PC-3 (cell line): ENCODE measurements at regions not wholly inside any gene's neighbourhood (a gene's known extent, or its start where the extent isn't known, plus 50 kb on each side); places are given as distances from the start of the nearest gene placed in this dataset.

Experiments used
- ATAC-seq: fragments of 200-7000 bp; cut with Tn5 transposase; 2 replicates; pipeline ENCODE4 v1.9.1; 2020; ENCODE audit warnings: mild to moderate bottlenecking, moderate library complexity
- BruUV-seq: library from RNA; stranded (reverse); fragments of 400-500 nt; replicated peaks from 2 replicates; lab custom pipeline; 2021; lab: Mats Ljungman, UMichigan
- CTCF ChIA-PET: fragments of 300-600 bp; sonication (Branson Sonifier 250); formaldehyde crosslinking; loops from one replicate; lab custom pipeline; 2022; ENCODE audit warnings: antibody characterized with exemption; lab: Charles Lee
- POLR2A ChIA-PET: fragments of 300-600 bp; sonication (Branson Sonifier 250); formaldehyde crosslinking; loops from one replicate; lab custom pipeline; 2022; ENCODE audit warnings: antibody characterized with exemption; ENCODE audit not compliant: unreplicated experiment; lab: Charles Lee
- DNase-seq: peaks from one replicate; pipeline ENCODE4 v3.0.0-alpha.2; 2015
- H2AFZ ChIP-seq: fragments of 300-600 bp; sonication (generic); 2 replicates; pipeline ENCODE4 v1.6.0; 2016; ENCODE audit warnings: antibody characterized with exemption, low read length
- H3F3A ChIP-seq: fragments of 300-600 bp; sonication (generic); one replicate; pipeline ENCODE4 v1.6.0; 2017; ENCODE audit warnings: antibody characterized with exemption, low read length, control low read depth, mild to moderate bottlenecking; ENCODE audit not compliant: unreplicated experiment
- H3K27ac ChIP-seq: fragments of 300-600 bp; sonication (generic); 2 replicates; pipeline ENCODE4 v1.5.1; 2016; ENCODE audit warnings: mild to moderate bottlenecking, low read length
- H3K27me3 ChIP-seq: fragments of 300-600 bp; sonication (generic); 2 replicates; pipeline ENCODE4 v1.6.1; 2016; ENCODE audit warnings: low read length, mixed read lengths
- H3K36me3 ChIP-seq: fragments of 300-600 bp; sonication (generic); 2 replicates; pipeline ENCODE4 v1.6.1; 2016; ENCODE audit warnings: low read depth, mixed run types, low read length, mixed read lengths
- H3K4me1 ChIP-seq: fragments of 300-600 bp; sonication (generic); 2 replicates; pipeline ENCODE4 v1.5.1; 2016; ENCODE audit warnings: low read length; ENCODE audit not compliant: insufficient read depth
- H3K4me2 ChIP-seq: fragments of 300-600 bp; sonication (generic); 2 replicates; pipeline ENCODE4 v1.6.0; 2016; ENCODE audit warnings: low read length
- H3K4me3 ChIP-seq: fragments of 300-600 bp; sonication (generic); 2 replicates; pipeline ENCODE4 v1.5.1; 2016; ENCODE audit warnings: mild to moderate bottlenecking, low read length, mixed read lengths
- H3K79me2 ChIP-seq: fragments of 300-600 bp; sonication (generic); 2 replicates; pipeline ENCODE4 v1.6.1; 2017; ENCODE audit warnings: low read length, mixed read lengths
- H3K9ac ChIP-seq: fragments of 300-600 bp; sonication (generic); 2 replicates; pipeline ENCODE4 v1.6.0; 2016; ENCODE audit warnings: mild to moderate bottlenecking, low read length
- H3K9me2 ChIP-seq: fragments of 300-600 bp; sonication (generic); replicated peaks from 2 replicates; pipeline ENCODE4 v1.6.1; 2016; ENCODE audit warnings: mixed run types, low read length, mixed read lengths
- H3K9me3 ChIP-seq: fragments of 300-600 bp; sonication (generic); 2 replicates; pipeline ENCODE4 v1.6.1; 2016; ENCODE audit warnings: low read length, mixed read lengths
- H4K20me1 ChIP-seq: fragments of 300-600 bp; sonication (generic); 2 replicates; pipeline ENCODE4 v1.6.1; 2016; ENCODE audit warnings: low read length, mixed read lengths
- EZH2 ChIP-seq: fragments of 300-600 bp; sonication (generic); IDR thresholded peaks from one replicate; pipeline ENCODE4 v1.6.1; 2017; ENCODE audit warnings: antibody characterized with exemption, mild to moderate bottlenecking, low read length; ENCODE audit not compliant: unreplicated experiment
- EZH2phosphoT487 ChIP-seq: fragments of 300-600 bp; sonication (generic); IDR thresholded peaks from 2 replicates; pipeline ENCODE4 v1.6.1; 2018; ENCODE audit warnings: mild to moderate bottlenecking, antibody characterized with exemption, low read length, borderline replicate concordance
- intact Hi-C: fragments of 100-400 bp; cut with micrococcal nuclease; formaldehyde crosslinking; loops from 2 replicates; pipeline ENCODE4 v1.9.0; 2023
- TF ChIP-seq, protein P1 (sequence below): fragments of 300-600 bp; sonication (generic); conservative IDR thresholded peaks from 2 replicates; pipeline ENCODE4 v1.5.1; 2017; ENCODE audit warnings: antibody characterized with exemption, low read depth, mild to moderate bottlenecking, low read length

DNA sequence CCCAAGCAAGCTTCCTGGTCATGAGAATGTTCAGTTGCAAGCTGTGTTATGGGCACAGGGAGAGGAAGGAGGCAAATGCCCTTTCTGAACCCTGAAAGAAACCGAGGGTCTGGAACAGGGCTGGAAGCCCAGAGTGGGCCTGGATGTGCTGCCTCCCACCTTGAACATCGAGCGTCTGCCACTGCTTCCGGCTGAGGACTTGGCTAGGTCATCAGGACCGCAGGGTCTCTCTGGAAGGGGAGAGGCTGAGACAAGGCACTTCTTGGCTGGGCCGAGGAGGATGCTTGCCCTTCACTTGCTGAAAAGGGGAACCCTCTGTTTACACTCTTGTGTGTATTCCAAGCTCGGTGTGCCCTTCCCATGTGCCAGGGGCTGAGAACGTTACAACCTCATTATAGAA lies 168.0 kb upstream of the C1orf174 start:
- Histone ChIP-seq H3K27ac (no peak overlapping the region), H2AFZ (no peak overlapping the region), H3K27me3 (peaks cover 42% of the 10 kb centered on the region), H3K4me3 (no peak overlapping the region), H3K9ac (no peak overlapping the region), H3K4me1 (no peaks in the 10 kb centered on the region), H3K9me3 (peaks cover 16% of the 10 kb centered on the region; the same call in 1 of the 2 replicates), H4K20me1 (no peaks in the 10 kb centered on the region), H3F3A (no peaks in the 10 kb centered on the region), H3K79me2 (no peaks in the 10 kb centered on the region), H3K9me2 (no peaks in the 10 kb centered on the region), H3K4me2 (no peak overlapping the region), H3K36me3 (no peaks in the 10 kb centered on the region)
- CTCF ChIA-PET, result no interaction called here
- BruUV-seq, result no TSS peak
- DNase-seq, result no peak
- TF ChIP-seq EZH2 (no peak), EZH2phosphoT487 (no peak)
- TF ChIP-seq, protein P1, sequence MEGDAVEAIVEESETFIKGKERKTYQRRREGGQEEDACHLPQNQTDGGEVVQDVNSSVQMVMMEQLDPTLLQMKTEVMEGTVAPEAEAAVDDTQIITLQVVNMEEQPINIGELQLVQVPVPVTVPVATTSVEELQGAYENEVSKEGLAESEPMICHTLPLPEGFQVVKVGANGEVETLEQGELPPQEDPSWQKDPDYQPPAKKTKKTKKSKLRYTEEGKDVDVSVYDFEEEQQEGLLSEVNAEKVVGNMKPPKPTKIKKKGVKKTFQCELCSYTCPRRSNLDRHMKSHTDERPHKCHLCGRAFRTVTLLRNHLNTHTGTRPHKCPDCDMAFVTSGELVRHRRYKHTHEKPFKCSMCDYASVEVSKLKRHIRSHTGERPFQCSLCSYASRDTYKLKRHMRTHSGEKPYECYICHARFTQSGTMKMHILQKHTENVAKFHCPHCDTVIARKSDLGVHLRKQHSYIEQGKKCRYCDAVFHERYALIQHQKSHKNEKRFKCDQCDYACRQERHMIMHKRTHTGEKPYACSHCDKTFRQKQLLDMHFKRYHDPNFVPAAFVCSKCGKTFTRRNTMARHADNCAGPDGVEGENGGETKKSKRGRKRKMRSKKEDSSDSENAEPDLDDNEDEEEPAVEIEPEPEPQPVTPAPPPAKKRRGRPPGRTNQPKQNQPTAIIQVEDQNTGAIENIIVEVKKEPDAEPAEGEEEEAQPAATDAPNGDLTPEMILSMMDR, result no peak
- POLR2A ChIA-PET, result no interaction called here
- intact Hi-C loops, result no loop called here
- ATAC-seq, result no peak

DNA sequence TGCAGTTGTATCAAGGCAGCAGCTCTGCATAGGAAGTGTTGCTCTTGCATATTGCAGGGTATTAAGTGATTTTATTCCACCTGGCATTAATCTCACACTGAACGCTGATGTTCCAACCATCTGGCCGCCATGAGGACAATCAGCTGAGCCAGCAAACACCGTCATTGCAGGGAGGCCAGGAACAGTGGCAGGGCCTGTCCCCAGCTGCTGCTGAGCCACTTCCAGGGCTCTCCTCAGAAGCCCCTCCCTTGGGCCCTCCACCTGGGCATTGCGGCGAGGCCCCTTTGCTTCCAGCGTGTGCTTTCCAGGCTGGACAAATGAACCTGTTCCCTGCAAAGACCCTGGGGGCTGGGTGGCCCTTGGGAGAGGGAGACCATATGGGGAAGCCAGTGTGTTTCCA lies 171.6 kb upstream of the C1orf174 start:
- peaks cover 64% of the 10 kb centered on the region for H3K27me3 ChIP-seq
- no TSS peak for BruUV-seq
- ATAC-seq, result no peak
- TF ChIP-seq EZH2 (no peak), EZH2phosphoT487 (no peak)
- TF ChIP-seq, protein P1, result no peak
- no peak overlapping the region for H3K4me3 ChIP-seq
- 0 out of 2 replicates have a peak, but pooled peaks cover 6% of the 10 kb centered on the region for H3K9me3 ChIP-seq
- no peaks in the 10 kb centered on the region for H3K4me1 ChIP-seq
- intact Hi-C loops, result no loop called here
- no peaks in the 10 kb centered on the region for H4K20me1 ChIP-seq
- no peak overlapping the region for H3K9ac ChIP-seq
- no peaks in the 10 kb centered on the region for H3K79me2 ChIP-seq
- no peaks in the 10 kb centered on the region for H3K36me3 ChIP-seq
- no peaks in the 10 kb centered on the region for H3K9me2 ChIP-seq
- DNase-seq, result no peak
- ChIA-PET POLR2A (no interaction called here), CTCF (no interaction called here)
- no peaks in the 10 kb centered on the region for H3F3A ChIP-seq
- no peak overlapping the region for H3K4me2 ChIP-seq
- no peak overlapping the region for H3K27ac ChIP-seq
- H2AFZ ChIP-seq, result no peak overlapping the region

DNA sequence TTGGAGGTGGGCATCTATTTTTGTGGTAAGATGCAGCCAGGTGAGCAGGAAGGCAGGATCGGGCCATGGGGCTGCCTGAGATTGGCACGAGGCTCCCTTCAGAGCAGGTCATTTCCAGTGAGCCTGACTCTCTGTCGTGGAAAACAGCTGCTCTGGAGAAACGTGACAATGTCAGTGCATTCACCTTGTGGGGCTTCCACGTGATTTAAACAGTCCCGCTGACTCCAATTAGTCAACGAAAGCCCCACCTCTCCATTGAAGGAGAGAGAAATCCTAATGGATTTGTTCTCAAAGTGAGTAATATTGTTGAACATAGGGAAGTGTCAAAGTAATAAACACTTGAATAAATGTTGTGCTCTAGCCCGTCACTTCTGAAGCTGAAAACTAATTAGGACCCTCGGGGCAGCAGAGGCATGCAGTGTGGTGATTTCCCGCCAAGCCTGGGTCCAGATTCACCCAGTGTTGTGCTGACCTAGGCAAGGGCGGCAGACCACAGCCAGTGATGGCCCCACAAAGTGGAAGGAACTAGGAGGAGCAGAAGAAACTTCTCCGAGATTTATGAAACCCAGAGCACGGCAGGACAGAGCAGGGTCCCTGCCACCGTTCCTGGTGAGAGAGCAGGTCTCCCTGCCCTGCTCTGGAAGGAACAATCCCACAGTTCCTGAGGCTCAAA lies 172.5 kb upstream of the C1orf174 start:
- ATAC-seq (no peak), DNase-seq (no peak)
- Histone ChIP-seq H4K20me1 (no peaks in the 10 kb centered on the region), H3K27ac (no peak overlapping the region), H3K79me2 (no peaks in the 10 kb centered on the region), H3K9me2 (no peaks in the 10 kb centered on the region), H3K4me2 (no peak overlapping the region), H3K4me1 (no peaks in the 10 kb centered on the region), H3K9me3 (no peaks in the 10 kb centered on the region), H3K27me3 (peaks cover 64% of the 10 kb centered on the region), H3F3A (no peaks in the 10 kb centered on the region), H3K9ac (no peak overlapping the region), H3K36me3 (no peaks in the 10 kb centered on the region), H3K4me3 (no peak overlapping the region), H2AFZ (no peak overlapping the region)
- POLR2A ChIA-PET, result no interaction called here
- intact Hi-C loops, result no loop called here
- CTCF ChIA-PET, result no interaction called here
- BruUV-seq, result no TSS peak
- no peak for TF ChIP-seq EZH2
- TF ChIP-seq, protein P1, result no peak
- TF ChIP-seq EZH2phosphoT487, result no peak
